GM10266 (cell line): ENCODE measurements at regions not wholly inside any gene's neighbourhood (a gene's known extent, or its start where the extent isn't known, plus 50 kb on each side); places are given as distances from the start of the nearest gene placed in this dataset.

Experiments used
- DNase-seq: peaks from one replicate; pipeline ENCODE4 v3.0.0; 2012; ENCODE audit errors: extremely low spot score
- CTCF ChIP-seq: IDR thresholded peaks from 2 replicates; pipeline ENCODE4 v1.5.1; 2012; ENCODE audit warnings: mild to moderate bottlenecking, low read depth; ENCODE audit not compliant: control insufficient read depth, insufficient read depth; ENCODE audit errors: missing control alignments

GRCh38 chr2:139031722-139032121, 251.5 kb upstream of the NXPH2 start:
- DNase-seq = no peak
- TF ChIP-seq CTCF = no peak

- no peak for DNase-seq
- no peak for TF ChIP-seq CTCF
Measured at GRCh38 chr2:139020287-139020686, 240.1 kb upstream of the NXPH2 start.

- no peak for TF ChIP-seq CTCF
- no peak for DNase-seq
Measured at GRCh38 chr2:139018252-139018651, 238.1 kb upstream of the NXPH2 start.

GRCh38 chr2:139007130-139007529, 226.9 kb upstream of the NXPH2 start:
- DNase-seq = no peak
- TF ChIP-seq CTCF = no peak

GRCh38 chr2:139000131-139000785, 220.1 kb upstream of the NXPH2 start:
- DNase-seq = no peak
- no peak for TF ChIP-seq CTCF

GRCh38 chr2:138997856-138998517, 217.8 kb upstream of the NXPH2 start:
- DNase-seq = no peak
- no peak for TF ChIP-seq CTCF

- no peak for TF ChIP-seq CTCF
- no peak for DNase-seq
Measured at GRCh38 chr2:138997346-138997745, 217.2 kb upstream of the NXPH2 start.
